Mammary epithelial cell (primary cell): ENCODE measurements at regions not wholly inside any gene's neighbourhood (a gene's known extent, or its start where the extent isn't known, plus 50 kb on each side); places are given as distances from the start of the nearest gene placed in this dataset.

Source experiments
- EZH2 ChIP-seq: IDR thresholded peaks from 2 replicates; pipeline ENCODE4 v1.6.1; 2012; ENCODE audit warnings: low read length, inconsistent platforms, borderline replicate concordance
- TF ChIP-seq, protein P1 (sequence below), 2 donors: IDR thresholded peaks in 1 of 2; conservative IDR thresholded peaks in 1 of 2; 2 replicates each; pipeline ENCODE4 v1.5.1; 2011 to 2012; ENCODE audit warnings: inconsistent platforms in 2 of 2, low read length in 2 of 2, mild to moderate bottlenecking in 2 of 2, control low read depth in 1 of 2, low read depth in 1 of 2; ENCODE audit not compliant: insufficient read depth in 1 of 2; ENCODE audit errors: extremely low read depth in 1 of 2

DNA sequence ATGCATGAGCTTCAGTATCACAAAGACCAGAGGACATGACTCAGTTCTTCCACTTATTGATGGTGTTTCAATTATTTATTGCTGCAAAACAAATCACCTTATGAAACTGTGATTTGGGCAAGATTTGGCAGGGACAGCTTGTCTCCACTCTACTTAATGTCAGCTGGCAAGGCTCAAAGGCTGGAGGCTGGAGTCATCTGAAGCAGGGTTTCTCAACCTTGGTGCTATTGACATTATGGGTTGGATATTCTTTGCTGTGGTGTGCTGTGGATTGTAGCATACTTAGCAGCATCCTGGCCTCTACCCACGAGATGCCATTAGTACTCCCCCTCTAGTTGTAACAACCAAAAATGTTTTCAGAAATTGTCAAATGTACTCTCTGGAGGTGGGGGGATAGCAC is 138.8 kb upstream of the PEX5L start:
- TF ChIP-seq, protein P1, sequence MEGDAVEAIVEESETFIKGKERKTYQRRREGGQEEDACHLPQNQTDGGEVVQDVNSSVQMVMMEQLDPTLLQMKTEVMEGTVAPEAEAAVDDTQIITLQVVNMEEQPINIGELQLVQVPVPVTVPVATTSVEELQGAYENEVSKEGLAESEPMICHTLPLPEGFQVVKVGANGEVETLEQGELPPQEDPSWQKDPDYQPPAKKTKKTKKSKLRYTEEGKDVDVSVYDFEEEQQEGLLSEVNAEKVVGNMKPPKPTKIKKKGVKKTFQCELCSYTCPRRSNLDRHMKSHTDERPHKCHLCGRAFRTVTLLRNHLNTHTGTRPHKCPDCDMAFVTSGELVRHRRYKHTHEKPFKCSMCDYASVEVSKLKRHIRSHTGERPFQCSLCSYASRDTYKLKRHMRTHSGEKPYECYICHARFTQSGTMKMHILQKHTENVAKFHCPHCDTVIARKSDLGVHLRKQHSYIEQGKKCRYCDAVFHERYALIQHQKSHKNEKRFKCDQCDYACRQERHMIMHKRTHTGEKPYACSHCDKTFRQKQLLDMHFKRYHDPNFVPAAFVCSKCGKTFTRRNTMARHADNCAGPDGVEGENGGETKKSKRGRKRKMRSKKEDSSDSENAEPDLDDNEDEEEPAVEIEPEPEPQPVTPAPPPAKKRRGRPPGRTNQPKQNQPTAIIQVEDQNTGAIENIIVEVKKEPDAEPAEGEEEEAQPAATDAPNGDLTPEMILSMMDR (conservative IDR thresholded peaks at IDR 0.05 in 1 of 2, IDR thresholded peaks at IDR 0.05 in 1 of 2; ENCODE audit: extremely low read depth in 1 of 2, insufficient read depth in 1 of 2, low read depth in 1 of 2, low read length in 2 of 2): no peak
- TF ChIP-seq EZH2: no peak
